Epidermal melanocyte (primary cell): ENCODE measurements at regions not wholly inside any gene's neighbourhood (a gene's known extent, or its start where the extent isn't known, plus 50 kb on each side); places are given as distances from the start of the nearest gene placed in this dataset.

ENCODE experiments used
- DNase-seq: peaks from one replicate; pipeline ENCODE4 v3.0.0; 2011; ENCODE audit warnings: low spot score; ENCODE audit not compliant: insufficient read length

GRCh38 chr15:31241888-31242522 lies 84.6 kb upstream of the KLF13 start:
- DNase-seq, result no peak

GRCh38 chr15:31243895-31244294 lies 82.7 kb upstream of the KLF13 start:
- no peak for DNase-seq

- DNase-seq, result no peak
Measured at GRCh38 chr15:31245135-31245689, 81.4 kb upstream of the KLF13 start.

- DNase-seq, result no peak
Measured at GRCh38 chr15:31245756-31246155, 80.9 kb upstream of the KLF13 start.

GRCh38 chr15:31247404-31247803 lies 79.2 kb upstream of the KLF13 start:
- no peak for DNase-seq

- no peak for DNase-seq
Measured at GRCh38 chr15:31248263-31248662, 78.4 kb upstream of the KLF13 start.

GRCh38 chr15:31248951-31249350 lies 77.7 kb upstream of the KLF13 start:
- no peak for DNase-seq

GRCh38 chr15:31250033-31250432 lies 76.6 kb upstream of the KLF13 start:
- DNase-seq, result no peak

- no peak for DNase-seq
Measured at GRCh38 chr15:31251165-31251564, 75.5 kb upstream of the KLF13 start.

GRCh38 chr15:31252171-31252785 lies 74.4 kb upstream of the KLF13 start:
- DNase-seq, result no peak

GRCh38 chr15:31254431-31255175 lies 72.0 kb upstream of the KLF13 start:
- peak; percentile 48 for DNase-seq

- DNase-seq, result no peak
Measured at GRCh38 chr15:31255176-31255510, 71.5 kb upstream of the KLF13 start.

GRCh38 chr15:31255732-31256377 lies 70.8 kb upstream of the KLF13 start:
- DNase-seq, result no peak

- no peak for DNase-seq
Measured at GRCh38 chr15:31256378-31257265, 70.0 kb upstream of the KLF13 start.

GRCh38 chr15:31257286-31257685 lies 69.3 kb upstream of the KLF13 start:
- no peak for DNase-seq

GRCh38 chr15:31258260-31258659 lies 68.4 kb upstream of the KLF13 start:
- no peak for DNase-seq

GRCh38 chr15:31259562-31260252 lies 66.9 kb upstream of the KLF13 start:
- DNase-seq, result no peak

GRCh38 chr15:31260646-31261265 lies 65.9 kb upstream of the KLF13 start:
- DNase-seq, result no peak

- DNase-seq, result no peak
Measured at GRCh38 chr15:31261266-31262142, 65.1 kb upstream of the KLF13 start.
